UCSD-AML1 (cell line): ENCODE measurements at regions not wholly inside any gene's neighbourhood (a gene's known extent, or its start where the extent isn't known, plus 50 kb on each side); places are given as distances from the start of the nearest gene placed in this dataset.
"Not testable (repeated sequence)": the region's sequence is repeated elsewhere in the genome, so short reads cannot be mapped to it uniquely, and the experiment has no call there.

ENCODE experiments used
- DNase-seq: peaks from one replicate; lab custom pipeline; 2025; ENCODE audit not compliant: unreplicated experiment; lab: John Stamatoyannopoulos, UW

- no peak for DNase-seq
These were observed 380.1 kb downstream of the ALG10 start for GRCh38 chr12:34402228-34402898.

GRCh38 chr12:34402899-34403705, 380.8 kb downstream of the ALG10 start:
- no peak for DNase-seq

- DNase-seq: no peak
These were observed 381.5 kb downstream of the ALG10 start for GRCh38 chr12:34403706-34404376.

GRCh38 chr12:34404377-34405285, 382.3 kb downstream of the ALG10 start:
- no peak for DNase-seq

GRCh38 chr12:34405286-34406227, 383.3 kb downstream of the ALG10 start:
- DNase-seq: no peak

GRCh38 chr12:34406228-34406995, 384.1 kb downstream of the ALG10 start:
- no peak for DNase-seq

GRCh38 chr12:34406996-34407300, 384.7 kb downstream of the ALG10 start:
- DNase-seq: no peak

- DNase-seq: no peak
These were observed 385.5 kb downstream of the ALG10 start for GRCh38 chr12:34407813-34408212.

- DNase-seq: not testable (repeated sequence)
These were observed 409.2 kb downstream of the ALG10 start for GRCh38 chr12:34431509-34431908.
